Parathyroid adenoma (tissue), 2 donors: ENCODE measurements at regions not wholly inside any gene's neighbourhood (a gene's known extent, or its start where the extent isn't known, plus 50 kb on each side); places are given as distances from the start of the nearest gene placed in this dataset.
"Not testable (repeated sequence)": the region's sequence is repeated elsewhere in the genome, so short reads cannot be mapped to it uniquely, and the experiment has no call there.

ENCODE experiments used
- H2AFZ ChIP-seq: fragments of 300-600 bp; sonication (generic); one replicate; pipeline ENCODE4 v1.7.0; 2017; ENCODE audit warnings: antibody characterized with exemption, mild to moderate bottlenecking
- H3K27ac ChIP-seq: fragments of 300-600 bp; sonication (generic); one replicate; pipeline ENCODE4 v1.7.0; 2017
- H3K27me3 ChIP-seq: fragments of 300-600 bp; sonication (generic); one replicate; pipeline ENCODE4 v1.7.0; 2017; ENCODE audit warnings: low read length; ENCODE audit not compliant: control insufficient read depth, insufficient read depth
- H3K36me3 ChIP-seq: fragments of 300-600 bp; sonication (generic); one replicate; pipeline ENCODE4 v1.7.0; 2017; ENCODE audit warnings: low read length; ENCODE audit not compliant: control insufficient read depth, insufficient read depth
- H3K4me1 ChIP-seq: fragments of 300-600 bp; sonication (generic); one replicate; pipeline ENCODE4 v1.7.0; 2017; ENCODE audit warnings: control low read depth
- H3K4me2 ChIP-seq: fragments of 300-600 bp; sonication (generic); one replicate; pipeline ENCODE4 v1.7.0; 2017; ENCODE audit warnings: low read length
- H3K4me3 ChIP-seq: fragments of 300-600 bp; sonication (generic); one replicate; pipeline ENCODE4 v1.7.0; 2017; ENCODE audit warnings: low read depth, low read length
- H3K79me2 ChIP-seq: fragments of 300-600 bp; sonication (generic); one replicate; pipeline ENCODE4 v1.7.0; 2017; ENCODE audit warnings: control low read depth
- H3K9ac ChIP-seq: fragments of 300-600 bp; sonication (generic); one replicate; pipeline ENCODE4 v1.7.0; 2017; ENCODE audit warnings: mild to moderate bottlenecking
- H3K9me3 ChIP-seq: fragments of 300-600 bp; sonication (generic); one replicate; pipeline ENCODE4 v1.7.0; 2017; ENCODE audit warnings: low read length; ENCODE audit not compliant: control insufficient read depth
- CTCF ChIP-seq: fragments of 300-600 bp; sonication (generic); IDR thresholded peaks from one replicate; pipeline ENCODE4 v1.7.0; 2017; ENCODE audit warnings: antibody characterized with exemption, mild to moderate bottlenecking
- donor health status: primary hyperparathyroidism.

GRCh38 chr16:10277597-10277996 lies 95.4 kb upstream of the GRIN2A start:
- TF ChIP-seq CTCF: no peak
- Histone ChIP-seq H3K9me3 (no peaks in the 10 kb centered on the region), H2AFZ (no peak overlapping the region), H3K4me1 (no peaks in the 10 kb centered on the region), H3K4me3 (no peak overlapping the region), H3K36me3 (no peaks in the 10 kb centered on the region), H3K4me2 (no peak overlapping the region), H3K27ac (no peak overlapping the region), H3K9ac (no peak overlapping the region), H3K79me2 (no peaks in the 10 kb centered on the region), H3K27me3 (no peaks in the 10 kb centered on the region)

GRCh38 chr16:10280262-10281170 lies 98.3 kb upstream of the GRIN2A start:
- TF ChIP-seq CTCF: no peak

GRCh38 chr16:10282367-10282766 lies 100.1 kb upstream of the GRIN2A start:
- Histone ChIP-seq H2AFZ (no peak overlapping the region), H3K4me3 (no peak overlapping the region), H3K27ac (no peak overlapping the region), H3K4me2 (no peak overlapping the region), H3K9ac (no peak overlapping the region), H3K36me3 (no peaks in the 10 kb centered on the region), H3K9me3 (no peaks in the 10 kb centered on the region), H3K4me1 (no peaks in the 10 kb centered on the region), H3K27me3 (no peaks in the 10 kb centered on the region), H3K79me2 (no peaks in the 10 kb centered on the region)
- no peak for TF ChIP-seq CTCF

More at GRCh38 chr16:10280262-10281170, 98.3 kb upstream of the GRIN2A start:
- Histone ChIP-seq H3K27ac (no peak overlapping the region), H3K79me2 (no peaks in the 10 kb centered on the region), H3K27me3 (no peaks in the 10 kb centered on the region), H3K36me3 (no peaks in the 10 kb centered on the region), H3K4me1 (no peaks in the 10 kb centered on the region), H3K9me3 (no peaks in the 10 kb centered on the region), H2AFZ (no peak overlapping the region), H3K4me2 (no peak overlapping the region), H3K9ac (no peak overlapping the region), H3K4me3 (no peak overlapping the region)

- not testable (repeated sequence) for H3K4me3 ChIP-seq, H3K4me2 ChIP-seq, H3K9me3 ChIP-seq, H3K4me1 ChIP-seq, H3K27me3 ChIP-seq, H2AFZ ChIP-seq, H3K9ac ChIP-seq, H3K36me3 ChIP-seq, H3K79me2 ChIP-seq, H3K27ac ChIP-seq
Observed at GRCh38 chr16:10283246-10283645, 101.0 kb upstream of the GRIN2A start.

- H3K4me2 ChIP-seq, H3K79me2 ChIP-seq, H3K9me3 ChIP-seq, H3K27me3 ChIP-seq, H3K4me1 ChIP-seq, H3K9ac ChIP-seq, H2AFZ ChIP-seq, H3K36me3 ChIP-seq, H3K27ac ChIP-seq, H3K4me3 ChIP-seq: not testable (repeated sequence)
Observed at GRCh38 chr16:10290467-10291105, 95.3 kb upstream of the ATF7IP2 start.

GRCh38 chr16:10292197-10292596 lies 93.7 kb upstream of the ATF7IP2 start:
- not testable (repeated sequence) for H3K79me2 ChIP-seq, H2AFZ ChIP-seq, H3K4me3 ChIP-seq, H3K27ac ChIP-seq, H3K4me2 ChIP-seq, H3K9me3 ChIP-seq, H3K27me3 ChIP-seq, H3K4me1 ChIP-seq, H3K9ac ChIP-seq, H3K36me3 ChIP-seq

GRCh38 chr16:10292976-10293375 lies 92.9 kb upstream of the ATF7IP2 start:
- not testable (repeated sequence) for H3K36me3 ChIP-seq, H3K4me1 ChIP-seq, H3K4me3 ChIP-seq

GRCh38 chr16:10294153-10294552 lies 91.7 kb upstream of the ATF7IP2 start:
- not testable (repeated sequence) for H3K4me3 ChIP-seq, H3K4me1 ChIP-seq, H3K27me3 ChIP-seq, H3K9me3 ChIP-seq, H2AFZ ChIP-seq, H3K9ac ChIP-seq, H3K36me3 ChIP-seq, H3K79me2 ChIP-seq, H3K27ac ChIP-seq, H3K4me2 ChIP-seq

More at GRCh38 chr16:10292976-10293375, 92.9 kb upstream of the ATF7IP2 start:
- not testable (repeated sequence) for H3K79me2 ChIP-seq, H3K27me3 ChIP-seq, H3K4me2 ChIP-seq, H3K27ac ChIP-seq, H2AFZ ChIP-seq, H3K9ac ChIP-seq, H3K9me3 ChIP-seq
